ENCODE measurements at regions not wholly inside any gene's neighbourhood (a gene's known extent, or its start where the extent isn't known, plus 50 kb on each side); places are given as distances from the start of the nearest gene placed in this dataset.

DNA sequence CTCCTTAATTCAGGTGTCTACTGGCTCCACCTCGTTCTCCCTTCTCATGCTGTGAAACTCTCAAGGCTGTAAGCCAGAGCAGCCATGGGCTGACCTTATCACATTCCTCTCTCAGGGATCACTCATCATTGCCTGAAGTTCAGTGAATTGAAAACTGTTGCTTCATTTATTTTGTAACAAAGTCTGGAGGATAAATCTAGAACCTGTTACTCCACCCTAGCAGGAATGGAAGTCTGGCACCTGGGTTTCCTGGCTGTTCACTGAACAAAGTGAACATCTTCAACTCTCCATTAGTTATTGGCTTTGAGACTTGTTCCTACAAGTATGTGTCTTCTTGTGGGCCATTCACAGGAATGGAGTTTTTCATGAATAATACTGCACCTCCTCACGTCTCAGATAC lies 584.1 kb downstream of the PTPRU start:
- no peak for DNase-seq

DNA sequence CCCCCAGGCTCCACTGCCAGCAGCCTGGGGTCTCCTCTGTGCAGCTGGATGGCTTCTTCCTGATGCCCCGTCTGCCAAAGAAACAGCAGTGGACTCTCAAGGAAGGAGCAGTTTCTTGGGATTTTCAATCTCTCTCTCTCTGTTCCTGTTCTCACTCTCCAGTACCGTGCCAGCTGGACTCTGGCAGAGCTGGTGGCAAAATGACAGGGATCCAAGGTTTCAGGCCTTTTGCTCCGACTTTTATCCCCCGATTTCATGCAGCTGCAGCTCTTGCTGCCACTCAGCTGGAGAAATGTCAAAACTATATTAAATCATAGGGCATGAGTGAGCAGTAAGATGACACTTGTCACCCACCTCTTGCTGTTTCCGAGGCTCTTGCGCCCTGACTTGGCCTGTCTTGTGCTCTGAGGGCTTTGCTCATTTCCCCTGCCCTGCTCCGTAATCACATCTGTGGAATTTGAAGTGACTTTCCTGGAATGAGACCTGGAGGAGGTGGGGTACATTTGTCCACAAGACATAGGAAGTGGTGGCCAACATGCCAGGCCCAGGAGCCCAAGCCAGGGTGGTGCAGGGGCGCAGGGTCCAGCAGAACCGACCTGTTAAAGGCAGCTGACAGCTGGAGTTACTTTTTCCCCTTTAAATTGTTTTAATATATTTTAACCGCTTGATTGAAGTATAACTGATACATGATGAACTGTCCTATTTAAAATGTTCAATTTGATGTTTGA lies 576.2 kb downstream of the PTPRU start:
- no peak for DNase-seq

DNA sequence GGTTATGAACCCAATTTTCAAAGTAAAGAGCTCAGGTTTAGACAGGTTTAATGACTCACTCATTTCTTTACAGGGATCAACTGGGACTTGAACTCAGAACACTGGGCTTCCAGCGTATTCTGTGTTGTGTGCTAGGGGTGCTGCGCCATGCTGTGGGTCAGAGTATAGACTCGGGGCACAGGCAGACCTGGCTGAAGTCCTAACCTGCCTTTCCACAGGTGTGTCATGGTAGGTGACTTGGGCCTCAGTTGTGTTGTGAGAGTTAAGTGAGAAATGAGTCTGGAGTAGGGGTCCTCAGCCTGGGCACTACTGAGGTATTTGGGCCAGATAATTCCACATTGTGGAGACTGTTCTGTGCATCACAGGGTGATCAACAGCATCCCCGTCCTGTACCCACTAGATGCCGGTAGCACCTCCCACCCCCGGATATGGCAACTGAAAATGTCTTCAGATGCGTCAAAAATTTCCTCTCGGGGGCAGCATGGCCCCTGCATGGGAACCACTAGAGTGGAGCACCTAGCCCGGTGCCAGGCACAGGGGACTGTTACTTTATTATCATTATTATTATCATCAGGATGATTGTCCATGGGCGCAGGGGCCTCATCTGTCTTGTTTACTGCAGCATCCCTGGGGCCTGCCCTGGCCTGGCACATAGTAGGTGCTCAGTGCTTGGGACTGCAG lies 575.5 kb downstream of the PTPRU start:
- no peak for DNase-seq

DNA sequence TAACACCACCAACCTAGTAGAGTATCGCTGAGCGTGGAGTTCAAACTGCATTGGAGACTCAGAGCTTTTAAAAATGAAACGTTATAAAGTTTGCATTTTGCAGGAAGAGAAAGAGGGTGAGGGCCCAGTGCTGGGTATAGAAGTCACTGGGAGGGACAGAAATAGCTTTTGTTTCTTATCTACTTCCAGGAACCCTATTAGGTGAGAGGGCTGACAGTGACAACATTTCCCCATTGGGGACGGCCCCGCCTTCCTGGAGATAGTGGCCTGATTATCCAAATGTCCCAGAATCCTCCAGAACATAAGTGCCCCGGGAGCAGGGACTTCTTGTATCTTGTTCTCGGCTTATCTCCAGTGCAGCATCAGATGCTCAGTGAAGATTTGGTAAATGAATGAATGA lies 574.9 kb downstream of the PTPRU start:
- DNase-seq, result no peak

- DNase-seq, result no peak
Observed at GRCh38 chr1:29810121-29811120, 574.1 kb downstream of the PTPRU start.

DNA sequence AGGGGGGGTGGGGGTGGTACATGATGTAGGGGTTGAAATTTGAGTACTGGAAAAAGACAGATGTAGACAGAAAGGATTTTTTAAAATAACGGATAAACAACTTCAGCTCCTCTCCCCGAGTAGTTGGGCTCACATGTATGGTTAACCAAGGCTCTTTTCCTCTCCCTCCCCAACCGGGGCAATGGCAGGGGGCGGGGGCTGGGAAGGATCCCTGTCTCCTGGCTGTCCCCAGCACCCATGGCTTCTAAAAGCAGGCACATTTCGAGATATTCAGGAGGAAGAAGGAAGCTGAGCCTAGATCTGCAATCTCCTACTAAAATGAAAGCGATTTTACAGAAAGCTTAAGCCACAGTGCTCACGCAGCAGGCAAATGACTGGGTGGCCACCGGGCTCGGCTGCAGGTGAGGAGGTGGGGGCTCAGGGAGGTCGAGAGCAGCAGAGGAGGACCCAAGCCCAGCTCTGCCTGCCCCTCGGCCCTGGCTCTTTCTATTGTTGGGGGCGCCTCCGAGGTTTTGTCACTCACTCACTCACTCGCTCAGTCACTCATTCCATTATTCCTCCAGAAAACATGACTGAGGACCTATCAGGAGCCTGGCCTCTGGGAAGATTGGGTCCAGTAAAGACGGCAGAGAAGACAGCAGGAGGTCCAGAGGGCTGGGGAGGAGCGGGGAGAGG lies 573.3 kb downstream of the PTPRU start:
- DNase-seq, result no peak

DNA sequence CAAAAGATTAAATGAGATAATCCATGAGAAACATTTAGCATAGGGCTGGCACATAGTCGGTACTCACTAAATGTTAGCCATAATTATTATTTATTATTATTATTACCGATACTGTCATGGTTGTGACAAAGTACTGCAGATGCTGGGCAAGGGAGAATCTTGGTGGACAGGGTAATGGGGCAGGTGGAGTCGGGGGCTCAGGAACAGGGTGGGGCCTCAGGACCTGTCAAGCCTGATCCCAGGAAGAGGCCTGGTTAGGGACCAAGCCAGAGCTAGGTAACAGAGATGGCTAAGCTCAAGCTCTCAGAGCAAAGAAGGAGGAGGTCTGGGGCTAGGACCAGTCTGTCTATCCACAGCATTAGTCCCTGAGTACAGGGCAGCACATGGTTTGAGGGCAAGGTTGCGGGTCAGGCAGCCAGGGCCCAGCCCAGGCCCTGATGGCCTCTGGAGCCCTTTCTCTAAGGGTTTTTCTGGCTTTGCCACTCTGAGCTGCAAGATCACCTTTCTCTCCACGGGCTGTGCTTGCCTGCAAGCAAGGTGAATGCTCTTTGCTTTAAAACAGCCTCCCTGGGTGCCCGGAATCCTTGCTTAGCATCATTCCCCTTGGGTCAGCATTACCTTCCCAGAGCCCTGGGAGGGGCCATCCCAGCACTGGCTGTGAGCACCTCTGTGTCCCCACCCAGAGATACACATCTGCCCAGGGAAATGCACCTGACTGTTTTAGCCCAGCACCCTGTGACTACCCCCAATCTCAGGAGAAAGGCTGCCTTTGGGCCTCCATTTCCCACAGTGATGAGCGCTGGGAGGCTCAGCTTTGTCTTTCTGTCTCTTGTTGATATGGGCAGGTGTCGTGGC lies 572.0 kb downstream of the PTPRU start:
- DNase-seq, result no peak

DNA sequence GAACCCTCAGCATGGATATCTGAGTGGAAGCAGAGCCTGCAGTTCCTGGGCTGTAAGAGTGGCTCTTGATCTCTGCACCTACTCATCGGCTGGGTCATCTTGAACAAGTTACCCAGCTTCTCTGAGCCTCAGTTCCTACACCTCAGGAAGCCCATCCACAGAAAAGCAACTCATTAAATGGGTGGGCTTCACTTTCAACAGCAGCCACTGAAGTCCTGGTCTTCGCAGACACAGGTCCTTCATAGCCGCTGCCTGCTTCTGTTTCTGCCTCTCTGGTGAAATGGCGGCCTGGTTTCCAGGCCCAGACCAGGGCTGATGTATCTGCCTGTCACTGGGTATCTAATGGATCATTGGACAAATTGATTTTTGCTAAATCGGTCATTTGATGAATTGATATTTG lies 571.4 kb downstream of the PTPRU start:
- no peak for DNase-seq

DNA sequence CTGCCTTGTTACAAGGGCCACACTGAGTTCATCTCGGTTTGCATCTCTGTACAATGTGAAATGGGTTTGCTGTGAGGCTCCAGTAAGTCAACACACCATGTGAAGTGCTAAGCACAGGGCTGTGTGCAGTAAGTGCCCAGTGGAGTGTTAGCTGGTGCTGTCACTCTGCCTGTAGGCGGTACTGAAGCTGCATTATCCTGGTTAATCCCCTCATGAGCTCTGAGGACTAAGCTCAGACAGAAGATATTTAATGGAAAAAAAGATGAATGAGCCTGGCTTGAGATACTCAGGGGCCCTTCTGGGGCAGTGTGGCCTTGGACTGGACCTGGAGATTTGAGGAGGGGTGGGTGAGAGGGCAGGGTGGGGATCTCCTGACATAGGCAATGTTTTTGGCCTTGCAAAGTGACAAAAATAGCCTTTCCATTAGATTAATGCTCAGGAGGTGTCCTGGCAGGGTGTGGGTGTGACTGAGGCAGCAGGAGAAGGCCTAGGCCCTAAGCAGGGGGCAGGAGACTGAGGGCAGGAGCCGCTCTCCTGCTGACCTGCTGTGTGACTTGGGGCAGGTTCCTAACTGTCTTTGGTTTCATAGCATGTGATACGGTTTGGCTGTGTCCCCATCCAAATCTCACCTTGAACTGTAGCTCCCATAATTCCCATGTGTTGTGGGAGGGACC lies 570.5 kb downstream of the PTPRU start:
- DNase-seq, result no peak

DNA sequence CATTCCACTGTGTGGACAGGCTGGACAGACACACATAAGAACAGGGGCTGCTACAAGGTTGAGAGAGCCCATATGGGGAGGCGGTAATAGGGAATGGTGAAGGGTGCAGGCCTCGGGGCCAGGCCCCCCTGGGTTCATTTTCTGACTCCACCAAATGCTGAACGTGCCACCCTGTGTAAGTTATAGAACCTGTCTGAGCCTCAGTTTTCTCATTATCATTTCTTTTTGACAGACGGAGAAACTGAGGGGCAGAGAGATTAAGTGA lies 569.5 kb downstream of the PTPRU start:
- no peak for DNase-seq

- no peak for DNase-seq
Observed at GRCh38 chr1:29805122-29805895, 569.0 kb downstream of the PTPRU start.

DNA sequence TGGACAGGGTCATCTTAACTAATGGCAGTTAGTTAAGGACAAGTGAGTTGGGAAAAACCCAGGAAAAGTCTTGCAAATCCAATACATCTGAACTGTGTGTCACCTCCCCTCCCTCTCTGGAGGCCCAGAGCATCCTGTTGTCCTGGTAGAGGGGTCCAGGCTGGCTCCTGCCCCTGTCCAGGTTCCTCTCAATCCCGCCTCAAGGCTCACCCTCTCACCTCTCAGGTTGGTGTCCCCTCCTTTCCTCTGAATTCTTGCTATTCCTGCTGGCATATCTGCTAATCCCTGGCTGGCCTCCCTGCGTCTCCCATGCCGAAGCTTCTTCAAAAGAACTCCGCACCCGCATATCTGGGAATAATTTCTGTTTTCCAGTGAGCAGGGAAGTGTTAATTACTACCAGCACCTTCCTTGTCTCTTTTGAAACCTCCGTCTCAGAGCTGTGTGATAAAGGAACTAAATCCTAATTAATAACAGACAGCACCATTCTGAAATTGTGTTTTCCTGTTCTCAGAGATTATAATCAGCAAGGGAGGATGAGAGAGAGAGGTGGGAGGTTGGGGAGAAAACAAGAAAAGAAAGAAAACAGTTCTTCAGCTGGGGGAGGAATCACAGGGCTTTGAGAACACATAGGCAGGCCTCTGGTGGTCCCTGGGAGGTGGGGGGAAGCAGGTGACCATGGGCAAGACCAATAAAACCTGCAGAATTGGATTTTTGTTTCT lies 568.0 kb downstream of the PTPRU start:
- no peak for DNase-seq

DNA sequence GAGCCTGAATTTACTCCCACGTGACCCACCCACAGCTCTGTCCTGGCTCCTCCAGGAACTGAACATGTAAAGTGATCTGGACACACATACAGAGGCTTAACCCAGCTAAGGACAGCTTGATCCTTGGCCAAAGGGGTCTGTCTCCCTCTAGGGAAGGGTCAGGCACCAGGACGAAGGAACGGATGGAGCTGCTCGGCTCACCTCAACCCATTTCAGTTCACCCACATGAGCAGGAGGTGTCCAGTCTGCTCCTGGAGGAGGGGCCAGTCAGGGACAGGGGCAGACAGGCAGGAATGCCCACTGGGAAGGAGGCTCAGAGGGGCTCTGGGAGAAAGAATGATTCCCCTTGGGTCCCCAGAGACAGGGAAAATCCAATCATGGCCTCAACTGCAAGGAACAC lies 567.2 kb downstream of the PTPRU start:
- DNase-seq, result no peak

DNA sequence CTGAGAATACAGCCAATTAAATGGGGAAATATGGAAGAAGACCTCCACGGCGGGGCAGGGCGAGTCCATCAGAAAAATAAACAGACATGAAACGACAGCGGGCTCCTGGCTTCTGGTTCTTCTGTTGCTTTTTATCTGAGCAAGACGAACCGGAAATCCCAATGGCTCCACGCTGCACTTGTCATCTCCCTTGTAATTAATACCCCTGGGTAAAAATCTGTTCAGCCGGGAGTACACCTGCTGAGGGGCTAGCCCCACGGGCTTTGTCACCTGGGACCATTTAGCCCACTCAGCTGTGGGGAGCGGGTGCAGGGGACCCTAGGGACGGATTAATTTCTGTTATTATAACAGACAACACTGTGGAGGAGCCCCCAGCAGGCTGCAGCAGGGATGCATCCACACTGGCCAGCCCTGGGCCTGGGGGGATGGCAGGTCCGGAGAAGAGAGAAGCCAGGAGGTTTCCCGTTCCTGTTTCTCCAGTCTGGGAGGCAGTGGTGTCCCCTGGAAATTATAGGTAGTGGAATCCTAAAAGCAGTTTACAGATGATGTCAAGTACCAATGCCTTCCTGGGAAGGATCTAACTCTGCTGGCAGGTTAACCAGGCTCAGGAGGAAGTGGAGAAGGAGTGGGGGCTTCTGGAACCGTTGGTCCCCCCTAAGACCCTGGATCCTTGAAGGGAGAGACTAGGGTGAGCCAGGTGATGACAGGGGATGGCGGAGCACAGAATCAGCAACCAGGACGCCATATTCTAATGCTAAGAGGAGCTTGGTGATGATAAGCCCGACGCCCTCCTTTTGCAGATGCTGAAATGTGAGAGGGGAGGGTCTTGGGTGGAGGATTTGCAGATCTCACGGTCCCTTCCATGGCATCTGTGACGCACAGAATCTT lies 566.1 kb downstream of the PTPRU start:
- DNase-seq, result no peak

- DNase-seq, result no peak
Observed at GRCh38 chr1:29801561-29801973, 565.2 kb downstream of the PTPRU start.

GRCh38 chr1:29801003-29801402 lies 564.7 kb downstream of the PTPRU start:
- DNase-seq, result no peak

- no peak for DNase-seq
Observed at GRCh38 chr1:29800522-29800956, 564.2 kb downstream of the PTPRU start.

GRCh38 chr1:29800120-29800519 lies 563.8 kb downstream of the PTPRU start:
- no peak for DNase-seq
